ENCODE measurements at regions not wholly inside any gene's neighbourhood (a gene's known extent, or its start where the extent isn't known, plus 50 kb on each side); places are given as distances from the start of the nearest gene placed in this dataset.
A peak's percentile ranks its signal among the peaks of the same experiment; 100 is the strongest.

DNA sequence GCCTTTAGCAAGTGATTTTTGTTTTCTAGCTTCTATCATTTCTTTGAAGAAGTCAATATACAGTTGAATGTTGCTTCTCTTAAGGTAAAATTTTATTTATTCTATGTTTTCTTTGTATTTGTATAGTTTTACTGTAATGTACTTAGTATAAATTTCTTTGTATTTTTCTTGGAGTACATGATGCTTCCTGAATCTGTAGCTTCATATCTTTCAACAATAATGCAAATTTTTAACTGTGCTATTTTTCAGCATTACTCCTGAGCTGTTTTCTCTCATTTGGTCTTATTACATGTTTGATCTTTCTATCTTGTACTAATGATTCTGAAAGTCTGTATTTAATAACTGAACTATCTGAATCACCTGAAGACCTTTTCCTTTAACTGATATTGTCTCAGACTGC, 253.9 kb upstream of the NXPH2 start:
- TF ChIP-seq, protein P1, sequence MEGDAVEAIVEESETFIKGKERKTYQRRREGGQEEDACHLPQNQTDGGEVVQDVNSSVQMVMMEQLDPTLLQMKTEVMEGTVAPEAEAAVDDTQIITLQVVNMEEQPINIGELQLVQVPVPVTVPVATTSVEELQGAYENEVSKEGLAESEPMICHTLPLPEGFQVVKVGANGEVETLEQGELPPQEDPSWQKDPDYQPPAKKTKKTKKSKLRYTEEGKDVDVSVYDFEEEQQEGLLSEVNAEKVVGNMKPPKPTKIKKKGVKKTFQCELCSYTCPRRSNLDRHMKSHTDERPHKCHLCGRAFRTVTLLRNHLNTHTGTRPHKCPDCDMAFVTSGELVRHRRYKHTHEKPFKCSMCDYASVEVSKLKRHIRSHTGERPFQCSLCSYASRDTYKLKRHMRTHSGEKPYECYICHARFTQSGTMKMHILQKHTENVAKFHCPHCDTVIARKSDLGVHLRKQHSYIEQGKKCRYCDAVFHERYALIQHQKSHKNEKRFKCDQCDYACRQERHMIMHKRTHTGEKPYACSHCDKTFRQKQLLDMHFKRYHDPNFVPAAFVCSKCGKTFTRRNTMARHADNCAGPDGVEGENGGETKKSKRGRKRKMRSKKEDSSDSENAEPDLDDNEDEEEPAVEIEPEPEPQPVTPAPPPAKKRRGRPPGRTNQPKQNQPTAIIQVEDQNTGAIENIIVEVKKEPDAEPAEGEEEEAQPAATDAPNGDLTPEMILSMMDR (IDR thresholded peaks at IDR 0.05; ENCODE audit: low read depth, low read length) = no peak
- no peak for TF ChIP-seq EZH2phosphoT487 (IDR thresholded peaks at IDR 0.05; ENCODE audit: low read depth)
- H3K79me2 ChIP-seq (ENCODE audit: low read length) = no peaks in the 10 kb centered on the region
- peaks cover 8% of the 10 kb centered on the region for H3K4me1 ChIP-seq (ENCODE audit: low read length)
- H2AFZ ChIP-seq (ENCODE audit: low read depth, low read length) = no peak overlapping the region
- no peak overlapping the region for H3K9ac ChIP-seq (ENCODE audit: low read length)
- H3K27me3 ChIP-seq (ENCODE audit: low read depth, low read length) = no peaks in the 10 kb centered on the region
- no peak overlapping the region for H3K27ac ChIP-seq (ENCODE audit: low read length)
- H4K20me1 ChIP-seq (ENCODE audit: insufficient read depth, low read length) = no peaks in the 10 kb centered on the region
- no peaks in the 10 kb centered on the region for H3K9me3 ChIP-seq (ENCODE audit: insufficient read depth, low read length)
- H3K36me3 ChIP-seq (replicated peaks; ENCODE audit: low read depth, low read length) = no peaks in the 10 kb centered on the region
- H3K4me2 ChIP-seq (ENCODE audit: low read length) = no peak overlapping the region
- H3K4me3 ChIP-seq (ENCODE audit: low read length) = no peak overlapping the region

DNA sequence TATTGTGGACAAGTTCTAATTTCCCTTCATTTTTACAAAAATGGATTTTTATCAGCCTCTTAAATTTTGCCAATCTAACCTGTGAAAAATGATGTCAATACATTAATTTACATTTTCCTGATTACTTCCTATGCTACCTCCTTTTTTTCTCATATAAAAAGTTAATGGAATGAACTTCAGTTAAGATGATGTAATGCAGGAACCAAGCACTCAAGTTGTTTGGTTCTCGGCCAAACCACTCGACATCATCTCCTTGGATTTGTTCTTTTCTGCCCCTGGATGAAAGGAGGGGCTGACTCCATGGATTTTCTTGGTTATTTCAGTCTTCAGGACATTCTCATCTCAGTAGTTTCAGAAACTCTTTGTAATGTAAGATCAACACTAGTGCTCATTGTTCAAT, 253.1 kb upstream of the NXPH2 start:
- no peak for TF ChIP-seq EZH2phosphoT487 (IDR thresholded peaks at IDR 0.05; ENCODE audit: low read depth)
- TF ChIP-seq, protein P1 (IDR thresholded peaks at IDR 0.05; ENCODE audit: low read depth, low read length) = no peak
- no peaks in the 10 kb centered on the region for H4K20me1 ChIP-seq (ENCODE audit: insufficient read depth, low read length)
- H3K79me2 ChIP-seq (ENCODE audit: low read length) = no peaks in the 10 kb centered on the region
- no peak overlapping the region for H3K4me2 ChIP-seq (ENCODE audit: low read length)
- H3K27ac ChIP-seq (ENCODE audit: low read length) = no peak overlapping the region
- no peaks in the 10 kb centered on the region for H3K27me3 ChIP-seq (ENCODE audit: low read depth, low read length)
- H3K9me3 ChIP-seq (ENCODE audit: insufficient read depth, low read length) = no peaks in the 10 kb centered on the region
- no peak overlapping the region for H3K4me3 ChIP-seq (ENCODE audit: low read length)
- no peak overlapping the region for H3K9ac ChIP-seq (ENCODE audit: low read length)
- no peak overlapping the region for H2AFZ ChIP-seq (ENCODE audit: low read depth, low read length)
- H3K4me1 ChIP-seq (ENCODE audit: low read length) = peaks cover 8% of the 10 kb centered on the region
- no peaks in the 10 kb centered on the region for H3K36me3 ChIP-seq (replicated peaks; ENCODE audit: low read depth, low read length)

DNA sequence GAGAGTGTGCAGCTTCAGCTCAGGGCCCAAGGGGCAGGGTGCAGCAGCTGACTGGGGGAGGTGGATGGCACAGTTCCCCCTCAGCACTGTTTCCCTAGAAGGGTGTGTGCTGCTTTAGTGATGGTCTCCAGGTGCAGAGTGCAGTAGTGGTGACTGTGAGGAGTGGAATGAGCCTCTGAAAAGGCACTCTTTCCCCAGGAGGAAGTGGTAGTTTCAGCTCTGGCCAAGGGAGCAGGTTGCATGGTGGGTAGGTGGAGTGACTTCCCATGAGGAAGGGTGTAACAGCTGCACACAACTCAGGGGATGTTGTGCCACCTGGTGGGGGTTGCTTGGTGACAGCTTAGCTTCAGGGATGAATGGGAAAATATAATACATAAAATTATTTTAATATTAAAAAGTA, 251.5 kb upstream of the NXPH2 start:
- peaks cover 8% of the 10 kb centered on the region for H3K4me1 ChIP-seq (ENCODE audit: low read length)
- no peaks in the 10 kb centered on the region for H3K9me3 ChIP-seq (ENCODE audit: insufficient read depth, low read length)
- peak overlapping the region; percentile 51; the same call in 1 of the 2 replicates for H2AFZ ChIP-seq (ENCODE audit: low read depth, low read length)
- no peaks in the 10 kb centered on the region for H4K20me1 ChIP-seq (ENCODE audit: insufficient read depth, low read length)
- peak overlapping the region; percentile 48 for H3K4me2 ChIP-seq (ENCODE audit: low read length)
- H3K36me3 ChIP-seq (replicated peaks; ENCODE audit: low read depth, low read length) = no peaks in the 10 kb centered on the region
- no peak overlapping the region for H3K9ac ChIP-seq (ENCODE audit: low read length)
- H3K79me2 ChIP-seq (ENCODE audit: low read length) = no peaks in the 10 kb centered on the region
- no peaks in the 10 kb centered on the region for H3K27me3 ChIP-seq (ENCODE audit: low read depth, low read length)
- no peak overlapping the region; the same call in 1 of the 2 replicates for H3K27ac ChIP-seq (ENCODE audit: low read length)
- no peak overlapping the region for H3K4me3 ChIP-seq (ENCODE audit: low read length)
- no peak for TF ChIP-seq EZH2phosphoT487 (IDR thresholded peaks at IDR 0.05; ENCODE audit: low read depth)
- TF ChIP-seq, protein P1 (IDR thresholded peaks at IDR 0.05; ENCODE audit: low read depth, low read length) = peak; percentile 40

DNA sequence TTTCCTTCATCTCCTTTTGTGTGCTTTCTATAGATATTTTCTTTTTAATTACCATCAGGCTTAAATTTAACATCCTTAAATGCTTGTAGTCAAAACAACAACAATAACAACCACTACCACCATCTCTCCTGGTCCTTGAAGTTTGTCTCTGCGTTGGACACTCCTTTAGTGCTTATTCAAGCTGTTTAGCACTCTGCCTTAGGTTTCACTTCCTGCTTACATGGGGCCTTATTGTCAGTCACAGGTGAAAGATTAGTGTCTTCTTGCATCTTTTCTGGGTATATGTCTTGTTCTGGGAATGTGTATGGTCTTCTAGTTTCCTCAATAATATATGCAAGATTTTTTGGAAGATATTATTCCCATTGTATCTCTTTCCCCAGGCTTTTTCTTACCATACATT, 240.1 kb upstream of the NXPH2 start:
- Histone ChIP-seq H3K79me2 (ENCODE audit: low read length) (no peaks in the 10 kb centered on the region), H3K9me3 (ENCODE audit: insufficient read depth, low read length) (no peaks in the 10 kb centered on the region; the same call in 1 of the 2 replicates), H3K4me3 (ENCODE audit: low read length) (no peak overlapping the region), H3K4me2 (ENCODE audit: low read length) (no peak overlapping the region), H3K9ac (ENCODE audit: low read length) (no peak overlapping the region), H3K27me3 (ENCODE audit: low read depth, low read length) (no peaks in the 10 kb centered on the region), H3K27ac (ENCODE audit: low read length) (no peak overlapping the region), H3K36me3 (replicated peaks; ENCODE audit: low read depth, low read length) (no peaks in the 10 kb centered on the region), H4K20me1 (ENCODE audit: insufficient read depth, low read length) (no peaks in the 10 kb centered on the region), H2AFZ (ENCODE audit: low read depth, low read length) (no peak overlapping the region), H3K4me1 (ENCODE audit: low read length) (no peaks in the 10 kb centered on the region)
- no peak for TF ChIP-seq EZH2phosphoT487 (IDR thresholded peaks at IDR 0.05; ENCODE audit: low read depth)
- TF ChIP-seq, protein P1 (IDR thresholded peaks at IDR 0.05; ENCODE audit: low read depth, low read length) = no peak

Measured in OCI-LY3 (cell line).